HG03558 (cell line): ENCODE measurements at regions not wholly inside any gene's neighbourhood (a gene's known extent, or its start where the extent isn't known, plus 50 kb on each side); places are given as distances from the start of the nearest gene placed in this dataset.

ENCODE experiments used
- ATAC-seq: cut with Tn5 transposase; IDR thresholded peaks from one replicate; pipeline ENCODE4 v1.9.1; 2021; ENCODE audit warnings: moderate number of reproducible peaks; ENCODE audit not compliant: unreplicated experiment; ENCODE audit errors: extremely low read depth

DNA sequence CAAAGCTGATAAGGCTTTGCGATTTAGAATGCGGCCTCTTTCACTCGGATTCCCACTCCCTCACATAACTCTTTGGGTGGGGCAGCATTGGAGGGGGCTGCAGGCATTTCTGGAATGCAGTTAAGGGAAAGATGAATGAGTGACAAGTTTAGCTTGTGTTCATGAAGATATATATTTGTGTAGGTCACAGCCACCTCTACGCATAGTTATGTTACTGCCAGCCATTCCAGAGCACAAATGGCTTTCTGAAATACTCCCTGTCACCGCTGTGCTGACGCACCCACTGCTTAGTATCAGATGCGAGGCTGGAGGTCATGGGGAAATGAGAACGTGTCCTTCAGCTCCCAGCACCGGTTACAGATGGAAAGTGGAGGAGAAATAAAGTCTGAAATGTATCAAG, 54.1 kb upstream of the ATP1A1 start:
- ATAC-seq: no peak

DNA sequence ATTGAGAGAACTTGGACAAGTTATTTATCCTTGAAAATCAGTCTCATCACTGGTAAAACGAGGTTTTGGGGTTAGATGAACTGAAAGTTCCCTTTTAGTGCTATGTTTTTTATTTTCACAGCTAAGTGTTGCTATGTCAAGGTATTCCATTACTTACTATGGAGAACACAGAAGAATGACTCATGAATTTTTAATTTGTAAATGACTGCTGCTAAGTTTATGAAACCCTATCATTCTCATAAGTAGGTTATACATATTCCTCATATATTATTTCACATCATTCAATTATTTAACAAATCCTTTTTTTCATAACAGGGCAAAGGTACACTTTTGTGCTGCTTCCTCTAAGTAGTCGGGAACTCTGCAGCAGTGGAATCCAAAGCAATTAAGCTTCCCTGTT, 52.2 kb upstream of the ATP1A1 start:
- ATAC-seq: no peak

- ATAC-seq: no peak
Observed at GRCh38 chr1:116321766-116322175, 51.3 kb upstream of the ATP1A1 start.

GRCh38 chr1:116322752-116323405, 50.2 kb upstream of the ATP1A1 start:
- no peak for ATAC-seq
